HG03175 (cell line): ENCODE measurements at regions not wholly inside any gene's neighbourhood (a gene's known extent, or its start where the extent isn't known, plus 50 kb on each side); places are given as distances from the start of the nearest gene placed in this dataset.
A peak's percentile ranks its signal among the peaks of the same experiment; 100 is the strongest.
"Not testable (repeated sequence)": the region's sequence is repeated elsewhere in the genome, so short reads cannot be mapped to it uniquely, and the experiment has no call there.

ENCODE experiments used
- ATAC-seq: cut with Tn5 transposase; IDR thresholded peaks from one replicate; pipeline ENCODE4 v1.9.1; 2021; ENCODE audit warnings: mild to moderate bottlenecking, moderate library complexity; ENCODE audit not compliant: unreplicated experiment

- no peak for ATAC-seq
Observed at GRCh38 chr17:21756856-21757619, 64.7 kb downstream of the KCNJ18 start.

DNA sequence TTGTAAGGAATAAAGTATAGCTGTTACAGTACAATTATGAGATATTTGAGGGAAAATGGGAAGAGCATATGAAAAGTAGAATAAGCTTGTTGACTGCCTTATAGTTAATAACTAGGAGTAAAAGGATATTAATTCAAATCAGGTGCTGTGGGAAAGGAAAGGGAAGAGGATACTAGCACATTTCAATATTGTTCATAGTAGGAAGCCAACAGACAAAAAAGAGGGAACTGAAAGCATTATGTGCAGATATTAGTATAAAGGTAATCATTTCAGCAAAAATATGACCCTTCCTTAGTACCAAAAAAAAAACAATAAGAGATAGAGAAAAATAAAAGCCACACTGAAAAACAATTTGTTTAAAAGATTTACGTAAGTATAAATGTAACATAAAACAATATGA is 67.3 kb downstream of the KCNJ18 start:
- not testable (repeated sequence) for ATAC-seq

DNA sequence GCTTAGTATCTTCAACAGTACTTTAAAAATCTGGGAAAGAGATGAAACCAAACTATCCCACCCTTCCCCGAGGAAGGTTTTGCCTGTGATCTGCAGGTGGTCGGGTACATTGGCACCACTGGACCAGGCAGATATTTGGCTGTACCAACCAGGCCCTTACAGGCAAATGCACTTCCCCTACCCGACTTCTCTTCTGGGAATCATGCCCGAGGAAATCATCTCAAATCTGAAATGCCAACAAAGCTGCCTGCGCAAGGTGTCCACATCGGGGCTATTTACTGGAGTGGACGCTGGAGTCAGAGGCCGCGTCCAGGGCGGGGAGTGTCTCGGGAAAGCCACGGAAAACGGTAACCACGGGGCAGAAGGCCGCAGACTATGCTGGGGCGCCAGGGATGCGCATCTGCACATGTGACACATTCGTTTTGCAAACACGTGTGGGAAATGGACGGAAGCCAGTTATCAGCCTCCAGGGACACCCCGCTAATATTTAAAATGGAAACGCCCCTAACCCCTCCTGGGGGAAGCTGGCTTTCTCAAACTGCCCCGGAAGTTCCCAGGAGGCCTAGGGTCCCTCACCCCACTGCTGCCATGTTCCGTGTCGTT is 71.5 kb downstream of the KCNJ18 start:
- ATAC-seq = not testable (repeated sequence)

DNA sequence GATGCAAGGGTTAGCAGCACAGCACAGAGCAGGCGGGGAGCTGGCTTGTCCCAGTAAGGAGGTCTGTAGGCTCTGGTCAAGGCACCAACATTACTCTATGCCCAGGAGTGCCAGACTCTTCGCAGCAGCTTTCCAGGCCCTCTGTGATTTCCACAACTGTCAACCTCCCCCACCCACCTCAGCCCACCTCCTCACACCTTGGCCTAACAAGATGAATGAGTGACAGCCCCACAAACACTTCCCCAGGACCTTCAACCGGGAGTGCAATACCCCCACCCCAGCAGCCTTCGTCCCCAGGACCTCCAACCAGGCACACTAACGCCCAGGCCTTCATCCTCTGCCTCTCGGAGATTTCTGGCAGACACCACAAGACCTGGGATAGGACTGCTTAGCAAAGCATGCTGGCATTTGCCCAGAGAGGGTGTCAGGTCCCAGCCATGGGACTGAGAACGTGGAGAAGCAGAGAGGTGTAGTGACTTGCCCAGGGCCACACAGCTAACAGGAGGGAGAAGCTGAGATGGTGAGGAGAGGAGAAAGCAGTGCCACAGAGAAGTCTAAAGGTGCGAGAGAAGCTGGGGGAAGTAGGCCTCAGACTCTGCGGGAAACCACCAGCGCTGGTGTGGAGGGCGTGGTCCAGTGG is 73.4 kb downstream of the KCNJ18 start:
- ATAC-seq = not testable (repeated sequence)

DNA sequence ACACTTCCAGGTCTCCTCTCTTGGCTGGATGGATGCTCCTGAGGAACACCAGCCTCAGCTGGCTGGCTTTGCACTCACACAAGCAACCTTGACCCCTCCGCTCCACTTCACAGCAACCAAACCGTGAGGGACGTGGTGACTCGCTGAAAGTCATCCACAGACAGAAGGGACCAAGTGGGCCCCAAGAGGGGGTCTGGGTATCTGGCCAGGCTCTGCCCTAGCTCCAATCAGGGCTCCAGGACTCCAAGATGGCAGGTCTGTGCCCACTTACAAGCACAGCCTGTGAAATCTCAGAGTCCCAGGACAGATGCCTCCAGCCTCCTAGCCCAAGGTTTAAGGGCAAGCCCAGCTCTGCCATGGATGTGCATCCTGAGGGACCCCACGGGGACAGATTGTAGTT is 74.2 kb downstream of the KCNJ18 start:
- ATAC-seq = not testable (repeated sequence)

GRCh38 chr17:21767162-21768156 is 75.1 kb downstream of the KCNJ18 start:
- not testable (repeated sequence) for ATAC-seq

- ATAC-seq = not testable (repeated sequence)
Observed at GRCh38 chr17:21768244-21768643, 75.9 kb downstream of the KCNJ18 start.

- ATAC-seq = not testable (repeated sequence)
Observed at GRCh38 chr17:21768729-21769462, 76.6 kb downstream of the KCNJ18 start.

- ATAC-seq = not testable (repeated sequence)
Observed at GRCh38 chr17:21769781-21770180, 77.5 kb downstream of the KCNJ18 start.

DNA sequence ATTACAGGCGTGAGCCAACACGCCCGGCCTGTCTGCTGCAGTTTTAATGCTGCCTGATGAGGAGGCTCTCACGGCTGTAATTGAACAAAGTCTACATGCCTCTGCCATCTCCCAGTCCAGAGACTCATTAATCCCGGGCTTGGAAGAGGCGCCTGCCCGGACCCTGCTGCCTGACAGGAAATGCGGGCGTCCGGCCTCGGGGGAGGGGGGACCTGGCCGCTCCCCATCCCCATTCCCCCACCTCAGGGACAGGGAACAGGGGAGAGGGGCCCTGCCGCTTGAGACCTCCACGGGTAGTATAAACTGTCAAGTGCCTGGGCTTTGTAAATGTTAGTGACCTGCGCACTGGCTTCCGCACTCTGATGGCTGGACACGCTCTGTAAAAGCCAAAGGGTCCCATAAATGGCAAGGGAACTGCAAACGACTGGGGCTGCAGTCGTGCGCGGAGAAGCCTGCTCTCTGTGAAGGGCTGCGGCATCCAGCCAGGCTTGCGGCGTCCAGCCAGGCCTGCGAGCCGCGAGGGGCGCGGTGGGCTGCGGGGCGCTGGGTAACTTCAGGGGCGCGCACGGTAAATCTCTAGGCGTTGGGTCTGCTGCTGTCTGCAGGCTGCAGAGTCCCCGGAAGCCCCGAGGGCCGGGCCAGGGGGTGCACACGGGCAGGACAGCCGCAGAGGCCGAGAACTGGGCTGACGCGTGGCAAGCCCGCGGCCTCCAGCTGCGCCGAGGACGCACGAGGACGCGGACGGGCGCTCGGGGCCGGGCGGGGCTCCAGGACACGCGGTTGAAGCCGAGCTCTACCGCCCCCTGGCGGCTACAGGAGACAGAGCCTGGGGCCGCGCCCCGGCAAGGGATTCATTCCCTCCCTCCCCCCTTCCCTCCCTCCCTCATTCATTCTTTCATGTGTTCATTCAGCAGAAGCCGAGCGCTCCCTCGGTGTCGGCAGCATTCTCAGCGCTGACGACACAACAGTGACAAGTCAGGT is 78.4 kb downstream of the KCNJ18 start:
- peak; percentile 60 for ATAC-seq

DNA sequence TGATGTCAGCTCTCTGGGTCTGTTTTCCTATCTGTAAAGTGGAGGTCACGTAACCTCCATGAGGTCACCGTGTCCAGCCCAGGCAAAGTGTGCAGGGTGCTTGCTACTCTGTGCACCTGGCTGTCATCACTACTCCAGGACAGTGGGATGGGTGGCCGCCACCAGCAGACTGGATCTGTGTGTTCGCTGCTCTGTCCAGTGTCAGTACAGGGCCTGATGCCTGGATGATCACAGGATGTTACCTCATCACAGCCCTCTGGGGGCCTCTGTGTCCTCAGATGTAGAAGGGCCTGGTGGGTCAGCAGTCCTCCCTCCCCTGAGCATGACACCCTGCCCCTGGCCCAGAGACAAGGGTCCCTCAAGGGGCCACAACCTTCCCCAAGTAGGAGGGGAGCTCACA is 80.0 kb downstream of the KCNJ18 start:
- no peak for ATAC-seq

GRCh38 chr17:21772991-21773713 is 80.8 kb downstream of the KCNJ18 start:
- not testable (repeated sequence) for ATAC-seq

- ATAC-seq = no peak
Observed at GRCh38 chr17:21774263-21774662, 81.9 kb downstream of the KCNJ18 start.

GRCh38 chr17:21775566-21775965 is 83.2 kb downstream of the KCNJ18 start:
- ATAC-seq = not testable (repeated sequence)

- not testable (repeated sequence) for ATAC-seq
Observed at GRCh38 chr17:21776921-21777320, 84.6 kb downstream of the KCNJ18 start.

DNA sequence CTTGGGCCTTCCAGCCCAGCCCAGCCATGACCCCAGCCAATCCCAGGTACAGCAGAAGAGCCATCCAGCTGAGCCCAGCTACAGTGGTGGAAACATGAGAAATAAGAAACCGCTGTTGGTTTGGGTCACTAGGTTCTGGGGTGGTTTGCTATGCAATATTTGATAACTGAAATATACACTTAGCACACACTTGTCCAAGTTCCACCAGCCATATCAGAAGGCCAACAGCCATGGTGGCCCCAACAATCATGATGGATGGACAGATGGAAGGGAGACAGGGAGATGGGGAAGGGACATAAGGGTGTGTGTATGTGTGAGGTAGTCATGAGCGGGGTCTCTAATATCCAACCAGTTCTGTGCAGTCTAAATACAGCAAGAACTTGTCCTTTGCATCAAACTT is 86.5 kb downstream of the KCNJ18 start:
- ATAC-seq = not testable (repeated sequence)

GRCh38 chr17:21780293-21780888 is 88.1 kb downstream of the KCNJ18 start:
- not testable (repeated sequence) for ATAC-seq
